Osteoblast (primary cell): ENCODE measurements at regions not wholly inside any gene's neighbourhood (a gene's known extent, or its start where the extent isn't known, plus 50 kb on each side); places are given as distances from the start of the nearest gene placed in this dataset.

Experiments used
- DNase-seq: peaks from one replicate; pipeline ENCODE4 v3.0.0; 2011; ENCODE audit warnings: low spot score, mixed read lengths; ENCODE audit not compliant: insufficient read length; ENCODE audit errors: missing footprints
- H2AFZ ChIP-seq: 2 replicates; pipeline ENCODE4 v1.6.0; 2011; ENCODE audit warnings: mild to moderate bottlenecking, low read length
- H3K27ac ChIP-seq: 2 replicates; pipeline ENCODE4 v1.5.1; 2011; ENCODE audit warnings: mild to moderate bottlenecking, low read depth, low read length, moderate library complexity
- H3K27me3 ChIP-seq: 2 replicates; pipeline ENCODE4 v1.6.0; 2012; ENCODE audit warnings: mild to moderate bottlenecking, control low read depth, inconsistent platforms, low read length, moderate library complexity; ENCODE audit not compliant: insufficient read depth
- H3K36me3 ChIP-seq: 2 replicates; pipeline ENCODE4 v1.5.1; 2011; ENCODE audit warnings: mild to moderate bottlenecking, low read length, control low read depth, moderate library complexity; ENCODE audit not compliant: insufficient read depth
- H3K4me1 ChIP-seq: 2 replicates; pipeline ENCODE4 v1.5.1; 2011; ENCODE audit warnings: mild to moderate bottlenecking, low read length, control low read depth, moderate library complexity; ENCODE audit not compliant: insufficient read depth
- H3K4me2 ChIP-seq: 2 replicates; pipeline ENCODE4 v1.6.0; 2011; ENCODE audit warnings: mild to moderate bottlenecking, low read length; ENCODE audit not compliant: insufficient read depth
- H3K4me3 ChIP-seq: fragments of 200-600 bp; sonication (generic); 3 replicates; pipeline ENCODE4 v1.5.1; 2012; ENCODE audit warnings: mild to moderate bottlenecking, low read length, inconsistent platforms; ENCODE audit not compliant: insufficient read depth
- H3K79me2 ChIP-seq: 2 replicates; pipeline ENCODE4 v1.6.0; 2012; ENCODE audit warnings: mild to moderate bottlenecking, low read length, control low read depth, inconsistent platforms; ENCODE audit not compliant: insufficient read depth
- H3K9me3 ChIP-seq: 2 replicates; pipeline ENCODE4 v1.5.1; 2011; ENCODE audit warnings: low read depth, low read length, control low read depth
- H4K20me1 ChIP-seq: 2 replicates; pipeline ENCODE4 v1.6.0; 2012; ENCODE audit warnings: mild to moderate bottlenecking, low read length, control low read depth; ENCODE audit not compliant: insufficient read depth
- TF ChIP-seq, protein P1 (sequence below): IDR thresholded peaks from 2 replicates; pipeline ENCODE4 v1.5.1; 2011; ENCODE audit warnings: mild to moderate bottlenecking, low read depth, low read length, moderate library complexity; ENCODE audit errors: extremely low read depth

DNA sequence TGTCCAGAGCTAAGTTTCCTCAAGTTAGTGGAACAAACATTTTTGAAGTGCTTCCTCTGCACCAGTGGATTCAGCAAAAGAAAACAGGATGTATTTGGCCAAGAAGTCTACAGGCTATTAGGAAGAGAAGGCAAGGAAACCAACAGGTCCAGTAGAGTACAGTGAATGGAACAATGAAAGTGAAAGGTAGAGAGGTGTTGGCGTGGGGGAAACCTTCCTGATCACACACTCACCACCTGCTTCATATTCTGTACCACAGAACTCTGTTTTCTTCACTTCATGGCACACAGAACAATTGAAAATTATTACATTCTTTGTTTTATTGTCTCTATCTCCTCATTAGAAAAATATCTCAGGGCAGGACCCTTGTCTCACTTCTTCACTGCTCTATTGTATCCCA is 417.4 kb upstream of the FMR1 start:
- no peak overlapping the region for H3K4me2 ChIP-seq
- TF ChIP-seq, protein P1, sequence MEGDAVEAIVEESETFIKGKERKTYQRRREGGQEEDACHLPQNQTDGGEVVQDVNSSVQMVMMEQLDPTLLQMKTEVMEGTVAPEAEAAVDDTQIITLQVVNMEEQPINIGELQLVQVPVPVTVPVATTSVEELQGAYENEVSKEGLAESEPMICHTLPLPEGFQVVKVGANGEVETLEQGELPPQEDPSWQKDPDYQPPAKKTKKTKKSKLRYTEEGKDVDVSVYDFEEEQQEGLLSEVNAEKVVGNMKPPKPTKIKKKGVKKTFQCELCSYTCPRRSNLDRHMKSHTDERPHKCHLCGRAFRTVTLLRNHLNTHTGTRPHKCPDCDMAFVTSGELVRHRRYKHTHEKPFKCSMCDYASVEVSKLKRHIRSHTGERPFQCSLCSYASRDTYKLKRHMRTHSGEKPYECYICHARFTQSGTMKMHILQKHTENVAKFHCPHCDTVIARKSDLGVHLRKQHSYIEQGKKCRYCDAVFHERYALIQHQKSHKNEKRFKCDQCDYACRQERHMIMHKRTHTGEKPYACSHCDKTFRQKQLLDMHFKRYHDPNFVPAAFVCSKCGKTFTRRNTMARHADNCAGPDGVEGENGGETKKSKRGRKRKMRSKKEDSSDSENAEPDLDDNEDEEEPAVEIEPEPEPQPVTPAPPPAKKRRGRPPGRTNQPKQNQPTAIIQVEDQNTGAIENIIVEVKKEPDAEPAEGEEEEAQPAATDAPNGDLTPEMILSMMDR = no peak
- H3K27ac ChIP-seq = no peak overlapping the region
- no peak overlapping the region for H3K4me3 ChIP-seq
- H3K27me3 ChIP-seq = no peaks in the 10 kb centered on the region
- no peaks in the 10 kb centered on the region for H3K79me2 ChIP-seq
- no peak overlapping the region for H2AFZ ChIP-seq
- H4K20me1 ChIP-seq = no peaks in the 10 kb centered on the region
- DNase-seq = peak; percentile 32
- no peaks in the 10 kb centered on the region for H3K4me1 ChIP-seq
- H3K36me3 ChIP-seq = no peaks in the 10 kb centered on the region
- H3K9me3 ChIP-seq = peaks cover 2% of the 10 kb centered on the region

DNA sequence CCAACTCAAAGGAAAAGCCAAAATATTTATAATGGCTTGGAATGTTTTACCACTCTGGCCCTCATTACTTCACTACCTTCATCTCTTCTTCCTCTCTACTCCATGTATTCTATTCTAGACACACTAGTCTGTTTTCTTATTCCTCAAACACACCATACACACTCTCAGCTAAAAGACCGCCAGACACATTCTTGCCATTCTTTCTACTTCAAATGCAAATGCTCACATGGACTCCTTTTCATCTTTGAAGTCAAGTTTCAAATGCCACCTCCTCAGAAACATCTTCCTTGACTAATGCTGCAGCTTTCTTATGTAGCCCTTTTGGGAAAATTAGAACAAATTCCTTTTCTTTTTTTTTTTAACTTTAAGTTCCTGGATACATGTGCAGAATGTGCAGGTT is 412.9 kb upstream of the FMR1 start:
- H3K4me3 ChIP-seq = no peak overlapping the region
- no peak for DNase-seq
- no peaks in the 10 kb centered on the region for H4K20me1 ChIP-seq
- H3K79me2 ChIP-seq = no peaks in the 10 kb centered on the region
- H3K4me2 ChIP-seq = no peak overlapping the region
- H3K9me3 ChIP-seq = peaks cover 2% of the 10 kb centered on the region
- TF ChIP-seq, protein P1 = no peak
- no peak overlapping the region for H2AFZ ChIP-seq
- H3K36me3 ChIP-seq = no peaks in the 10 kb centered on the region
- H3K4me1 ChIP-seq = no peaks in the 10 kb centered on the region
- H3K27me3 ChIP-seq = no peaks in the 10 kb centered on the region
- no peak overlapping the region for H3K27ac ChIP-seq

DNA sequence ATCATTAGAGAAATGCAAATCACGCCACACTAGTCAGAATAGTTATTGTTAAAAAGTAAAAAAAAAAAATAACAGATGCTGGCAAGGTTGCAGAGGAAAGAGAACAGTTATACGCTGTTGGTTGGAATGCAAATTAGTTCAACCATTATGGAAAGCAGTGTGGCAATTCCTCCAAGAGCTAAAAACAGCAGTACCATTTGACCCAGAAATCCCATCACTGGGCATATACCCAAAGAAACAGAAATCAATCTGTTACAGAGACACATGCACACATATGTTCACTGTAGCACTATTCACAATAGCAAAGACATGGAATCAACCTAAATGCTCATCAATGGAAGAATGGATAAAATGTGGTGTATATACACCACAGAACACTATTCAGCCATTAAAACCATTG is 388.7 kb upstream of the FMR1 start:
- Histone ChIP-seq H4K20me1 (no peaks in the 10 kb centered on the region), H3K27me3 (no peaks in the 10 kb centered on the region), H3K79me2 (no peaks in the 10 kb centered on the region), H3K4me2 (no peak overlapping the region), H3K36me3 (no peaks in the 10 kb centered on the region), H3K4me3 (no peak overlapping the region), H3K27ac (no peak overlapping the region), H3K4me1 (no peaks in the 10 kb centered on the region), H3K9me3 (peaks cover 4% of the 10 kb centered on the region), H2AFZ (no peak overlapping the region)
- TF ChIP-seq, protein P1 = no peak
- DNase-seq = no peak

DNA sequence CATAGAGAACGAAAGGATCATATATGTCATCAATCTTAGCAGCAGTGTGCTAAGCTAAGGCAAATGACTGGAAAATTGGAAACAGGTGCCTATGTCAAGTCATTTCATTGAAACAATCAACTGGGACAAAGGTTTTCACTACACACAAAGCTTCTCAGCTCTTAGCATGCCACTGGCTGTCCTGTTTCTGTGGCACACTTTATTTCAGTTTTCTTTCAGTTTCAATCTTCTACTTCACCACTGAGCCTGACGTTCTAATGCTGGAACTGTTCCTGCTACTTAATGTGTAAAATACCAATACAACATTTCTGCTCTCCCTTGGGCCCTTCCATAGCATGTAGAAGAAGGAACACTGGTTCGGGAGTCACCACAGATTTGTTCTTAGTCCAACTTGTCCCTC is 378.3 kb upstream of the FMR1 start:
- Histone ChIP-seq H3K4me2 (no peak overlapping the region), H3K4me1 (no peaks in the 10 kb centered on the region), H3K27ac (no peak overlapping the region), H3K4me3 (no peak overlapping the region), H4K20me1 (no peaks in the 10 kb centered on the region), H3K79me2 (no peaks in the 10 kb centered on the region), H3K27me3 (no peaks in the 10 kb centered on the region), H2AFZ (no peak overlapping the region), H3K36me3 (no peaks in the 10 kb centered on the region), H3K9me3 (no peaks in the 10 kb centered on the region)
- TF ChIP-seq, protein P1 = no peak
- DNase-seq = no peak
